Fibroblast of lung (primary cell): ENCODE measurements at regions not wholly inside any gene's neighbourhood (a gene's known extent, or its start where the extent isn't known, plus 50 kb on each side); places are given as distances from the start of the nearest gene placed in this dataset.
"Not testable (repeated sequence)": the region's sequence is repeated elsewhere in the genome, so short reads cannot be mapped to it uniquely, and the experiment has no call there.

Experiments used
- EZH2 ChIP-seq: IDR thresholded peaks from 2 replicates; pipeline ENCODE4 v1.5.1; 2012; ENCODE audit warnings: low read length, control low read depth, mild to moderate bottlenecking; ENCODE audit errors: missing control alignments
- TF ChIP-seq, protein P1 (sequence below), 2 donors: IDR thresholded peaks in 1 of 2; conservative IDR thresholded peaks in 1 of 2; 1 replicate in 1 of 2; 2 replicates in 1 of 2; pipeline ENCODE4 v1.5.1; 2011 to 2012; ENCODE audit warnings: low read length in 2 of 2, control low read depth in 1 of 2, inconsistent platforms in 1 of 2, low read depth in 1 of 2, mild to moderate bottlenecking in 1 of 2

DNA sequence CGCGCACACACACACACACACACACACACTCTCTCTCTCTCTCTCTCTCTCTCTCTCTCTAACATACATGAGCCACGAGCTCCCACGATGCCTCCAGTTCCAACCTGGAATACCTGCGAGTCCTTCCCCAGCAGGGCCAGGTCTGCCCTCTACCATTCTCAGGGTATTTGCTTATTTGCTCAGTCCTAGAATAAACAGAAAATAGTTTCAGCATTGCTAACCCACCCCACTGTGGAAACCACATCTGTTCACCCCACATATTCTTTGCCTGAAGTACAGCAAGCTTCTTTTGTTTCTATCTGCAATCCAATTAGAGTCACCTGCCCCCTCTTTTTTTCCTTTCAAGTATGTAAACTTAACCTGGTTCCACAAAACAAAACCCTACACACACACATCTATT lies 174.0 kb upstream of the ZNF469 start:
- TF ChIP-seq, protein P1, sequence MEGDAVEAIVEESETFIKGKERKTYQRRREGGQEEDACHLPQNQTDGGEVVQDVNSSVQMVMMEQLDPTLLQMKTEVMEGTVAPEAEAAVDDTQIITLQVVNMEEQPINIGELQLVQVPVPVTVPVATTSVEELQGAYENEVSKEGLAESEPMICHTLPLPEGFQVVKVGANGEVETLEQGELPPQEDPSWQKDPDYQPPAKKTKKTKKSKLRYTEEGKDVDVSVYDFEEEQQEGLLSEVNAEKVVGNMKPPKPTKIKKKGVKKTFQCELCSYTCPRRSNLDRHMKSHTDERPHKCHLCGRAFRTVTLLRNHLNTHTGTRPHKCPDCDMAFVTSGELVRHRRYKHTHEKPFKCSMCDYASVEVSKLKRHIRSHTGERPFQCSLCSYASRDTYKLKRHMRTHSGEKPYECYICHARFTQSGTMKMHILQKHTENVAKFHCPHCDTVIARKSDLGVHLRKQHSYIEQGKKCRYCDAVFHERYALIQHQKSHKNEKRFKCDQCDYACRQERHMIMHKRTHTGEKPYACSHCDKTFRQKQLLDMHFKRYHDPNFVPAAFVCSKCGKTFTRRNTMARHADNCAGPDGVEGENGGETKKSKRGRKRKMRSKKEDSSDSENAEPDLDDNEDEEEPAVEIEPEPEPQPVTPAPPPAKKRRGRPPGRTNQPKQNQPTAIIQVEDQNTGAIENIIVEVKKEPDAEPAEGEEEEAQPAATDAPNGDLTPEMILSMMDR (conservative IDR thresholded peaks at IDR 0.05 in 1 of 2, IDR thresholded peaks at IDR 0.05 in 1 of 2; ENCODE audit: low read depth in 1 of 2, low read length in 2 of 2), result not testable (repeated sequence)
- TF ChIP-seq EZH2, result not testable (repeated sequence)
